22Rv1 (cell line): ENCODE measurements at regions not wholly inside any gene's neighbourhood (a gene's known extent, or its start where the extent isn't known, plus 50 kb on each side); places are given as distances from the start of the nearest gene placed in this dataset.

Source experiments
- H3K27ac ChIP-seq: fragments of 450-650 bp; 2 replicates; pipeline ENCODE4 v1.5.1; 2017
- ZFX ChIP-seq: fragments of 450-650 bp; IDR thresholded peaks from 2 replicates; pipeline ENCODE4 v1.6.1; 2017; ENCODE audit warnings: antibody characterized with exemption, borderline replicate concordance
- TF ChIP-seq, protein P1 (sequence below): fragments of 450-650 bp; IDR thresholded peaks from 2 replicates; pipeline ENCODE4 v1.5.1; 2017; ENCODE audit warnings: mild to moderate bottlenecking

- no peak overlapping the region for H3K27ac ChIP-seq
- TF ChIP-seq ZFX: no peak
- TF ChIP-seq, protein P1, sequence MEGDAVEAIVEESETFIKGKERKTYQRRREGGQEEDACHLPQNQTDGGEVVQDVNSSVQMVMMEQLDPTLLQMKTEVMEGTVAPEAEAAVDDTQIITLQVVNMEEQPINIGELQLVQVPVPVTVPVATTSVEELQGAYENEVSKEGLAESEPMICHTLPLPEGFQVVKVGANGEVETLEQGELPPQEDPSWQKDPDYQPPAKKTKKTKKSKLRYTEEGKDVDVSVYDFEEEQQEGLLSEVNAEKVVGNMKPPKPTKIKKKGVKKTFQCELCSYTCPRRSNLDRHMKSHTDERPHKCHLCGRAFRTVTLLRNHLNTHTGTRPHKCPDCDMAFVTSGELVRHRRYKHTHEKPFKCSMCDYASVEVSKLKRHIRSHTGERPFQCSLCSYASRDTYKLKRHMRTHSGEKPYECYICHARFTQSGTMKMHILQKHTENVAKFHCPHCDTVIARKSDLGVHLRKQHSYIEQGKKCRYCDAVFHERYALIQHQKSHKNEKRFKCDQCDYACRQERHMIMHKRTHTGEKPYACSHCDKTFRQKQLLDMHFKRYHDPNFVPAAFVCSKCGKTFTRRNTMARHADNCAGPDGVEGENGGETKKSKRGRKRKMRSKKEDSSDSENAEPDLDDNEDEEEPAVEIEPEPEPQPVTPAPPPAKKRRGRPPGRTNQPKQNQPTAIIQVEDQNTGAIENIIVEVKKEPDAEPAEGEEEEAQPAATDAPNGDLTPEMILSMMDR: no peak
Observed at GRCh38 chr16:63695347-63695746, 1426.5 kb downstream of the CDH11 start.

DNA sequence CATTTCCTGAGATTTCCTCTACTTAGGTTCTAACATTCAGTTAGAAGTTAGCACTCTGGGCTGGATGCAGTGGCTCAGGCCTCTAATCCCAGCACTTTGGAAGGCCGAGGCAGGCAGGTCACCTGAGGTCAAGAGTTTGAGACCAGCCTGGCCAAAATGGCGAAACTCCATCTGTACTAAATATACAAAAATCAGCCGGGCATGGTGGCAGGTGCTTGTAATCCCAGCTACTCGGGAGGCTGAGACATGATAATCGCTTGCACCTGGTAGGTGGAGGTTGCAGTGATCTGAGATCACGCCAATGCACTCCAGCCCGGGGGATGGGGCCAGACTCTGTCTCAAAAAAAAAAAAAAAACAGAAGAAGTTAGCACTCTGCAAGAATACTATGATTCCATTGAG lies 1430.9 kb downstream of the CDH11 start:
- no peak overlapping the region for H3K27ac ChIP-seq
- TF ChIP-seq ZFX: no peak
- TF ChIP-seq, protein P1: no peak

- no peak for TF ChIP-seq ZFX
- TF ChIP-seq, protein P1: no peak
- no peak overlapping the region for H3K27ac ChIP-seq
Observed at GRCh38 chr16:63690267-63690666, 1431.6 kb downstream of the CDH11 start.

GRCh38 chr16:63689068-63689467 lies 1432.8 kb downstream of the CDH11 start:
- no peak overlapping the region for H3K27ac ChIP-seq
- no peak for TF ChIP-seq ZFX
- TF ChIP-seq, protein P1: no peak

- no peak overlapping the region for H3K27ac ChIP-seq
- TF ChIP-seq, protein P1: no peak
Observed at GRCh38 chr16:63684149-63685101, 1437.4 kb downstream of the CDH11 start.

DNA sequence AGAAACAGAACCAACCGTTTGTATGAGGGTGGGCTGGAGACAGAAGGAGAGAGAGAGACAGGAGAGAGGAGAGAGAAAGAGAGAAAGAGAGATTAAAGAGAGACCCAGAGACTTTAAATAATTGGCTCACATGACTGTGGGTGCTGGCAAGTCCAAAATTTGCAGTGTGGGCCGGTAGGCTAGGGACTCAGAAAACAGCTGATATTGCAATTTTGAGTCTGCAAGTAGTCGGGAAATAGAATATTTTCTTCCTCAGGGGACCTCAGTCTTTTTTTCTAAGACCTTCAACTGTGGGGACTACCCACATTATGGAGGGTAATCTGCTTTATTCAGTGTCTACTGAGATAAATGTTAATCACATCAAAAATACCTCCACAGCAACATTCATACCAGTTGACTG lies 1439.0 kb downstream of the CDH11 start:
- H3K27ac ChIP-seq: no peak overlapping the region
- TF ChIP-seq ZFX: no peak

DNA sequence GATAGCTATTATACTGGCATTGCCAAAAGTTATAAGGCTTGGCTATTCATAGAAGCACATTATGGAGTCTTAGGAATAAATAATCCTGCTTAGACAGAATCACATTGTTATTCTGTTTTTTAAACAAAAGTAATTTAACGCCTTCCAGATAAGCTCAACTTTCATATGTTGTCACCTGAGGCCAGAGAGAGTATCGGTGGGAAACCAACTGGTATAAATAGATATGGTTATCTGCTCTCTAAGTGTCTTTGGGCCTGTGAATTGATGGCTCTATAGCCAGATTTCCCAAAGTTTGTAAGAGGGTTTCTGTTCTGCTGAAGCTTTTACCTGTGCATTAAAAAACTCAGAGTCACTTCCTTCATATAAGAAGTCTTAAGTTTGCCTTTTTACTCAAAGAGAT lies 1449.4 kb downstream of the CDH11 start:
- no peak for TF ChIP-seq ZFX
- TF ChIP-seq, protein P1: no peak
- H3K27ac ChIP-seq: no peak overlapping the region

DNA sequence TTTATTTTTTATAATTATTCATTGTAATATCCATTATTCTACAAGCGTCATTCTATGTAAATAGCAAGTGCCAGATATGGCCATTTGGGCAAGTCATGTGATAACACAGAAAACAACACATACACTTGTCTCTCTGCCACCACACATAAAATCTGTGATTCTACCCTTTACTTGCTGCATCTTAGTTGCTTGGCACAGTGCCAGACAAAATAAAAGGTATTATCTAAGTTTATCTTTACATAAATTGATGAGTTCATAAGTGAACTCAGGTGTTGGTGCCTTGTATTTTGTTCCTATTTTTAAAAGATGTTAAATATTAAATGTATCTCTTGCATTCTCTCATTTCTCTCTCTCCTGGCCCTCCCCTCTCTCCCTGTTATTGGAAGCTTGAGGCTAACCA lies 1458.7 kb downstream of the CDH11 start:
- H3K27ac ChIP-seq: no peak overlapping the region
- TF ChIP-seq, protein P1: no peak
- no peak for TF ChIP-seq ZFX
